Smooth muscle cell (in vitro differentiated cells): ENCODE measurements at regions not wholly inside any gene's neighbourhood (a gene's known extent, or its start where the extent isn't known, plus 50 kb on each side); places are given as distances from the start of the nearest gene placed in this dataset.

Experiments used
- DNase-seq: peaks from one replicate; lab custom pipeline; 2025; ENCODE audit not compliant: unreplicated experiment; lab: John Stamatoyannopoulos, UW
- H2AFZ ChIP-seq: fragments of 200-600 bp; sonication (generic); 2 replicates; pipeline ENCODE4 v1.6.0; 2016; ENCODE audit warnings: antibody characterized with exemption, low read depth, mild to moderate bottlenecking
- H3F3A ChIP-seq: fragments of 200-600 bp; sonication (generic); 2 replicates; pipeline ENCODE4 v1.6.0; 2017; ENCODE audit warnings: antibody characterized with exemption, low read depth
- H3K27ac ChIP-seq: fragments of 200-600 bp; sonication (generic); 2 replicates; pipeline ENCODE4 v1.5.1; 2016; ENCODE audit warnings: low read depth, mild to moderate bottlenecking
- H3K27me3 ChIP-seq: fragments of 200-600 bp; sonication (generic); 2 replicates; pipeline ENCODE4 v1.6.1; 2016; ENCODE audit warnings: low read depth, mild to moderate bottlenecking
- H3K36me3 ChIP-seq: fragments of 200-600 bp; sonication (generic); 2 replicates; pipeline ENCODE4 v1.5.1; 2016; ENCODE audit warnings: low read depth
- H3K4me1 ChIP-seq: fragments of 200-600 bp; sonication (generic); 2 replicates; pipeline ENCODE4 v1.5.1; 2016; ENCODE audit warnings: low read depth
- H3K4me2 ChIP-seq: fragments of 200-600 bp; sonication (generic); 2 replicates; pipeline ENCODE4 v1.6.0; 2016; ENCODE audit warnings: mild to moderate bottlenecking
- H3K4me3 ChIP-seq: fragments of 200-600 bp; sonication (generic); 2 replicates; pipeline ENCODE4 v1.5.1; 2016; ENCODE audit warnings: mild to moderate bottlenecking
- H3K79me2 ChIP-seq: fragments of 200-600 bp; sonication (generic); 2 replicates; pipeline ENCODE4 v1.6.0; 2016; ENCODE audit warnings: low read depth, mild to moderate bottlenecking
- H3K9ac ChIP-seq: fragments of 200-600 bp; sonication (generic); 2 replicates; pipeline ENCODE4 v1.6.0; 2016; ENCODE audit warnings: low read depth
- H3K9me3 ChIP-seq: fragments of 200-600 bp; sonication (generic); replicated peaks from 2 replicates; pipeline ENCODE4 v1.5.1; 2016; ENCODE audit warnings: low read depth
- H4K20me1 ChIP-seq: fragments of 200-600 bp; sonication (generic); 2 replicates; pipeline ENCODE4 v1.6.0; 2016; ENCODE audit warnings: low read depth
- CTCF ChIP-seq: fragments of 200-600 bp; sonication (generic); IDR thresholded peaks from 2 replicates; pipeline ENCODE4 v1.5.1; 2017; ENCODE audit warnings: borderline replicate concordance, mild to moderate bottlenecking, antibody characterized with exemption; ENCODE audit not compliant: insufficient read depth, poor library complexity, severe bottlenecking
- WGBS: methylation state at CpG from one replicate; pipeline ENCODE4 v1.1.7; 2016; ENCODE audit warnings: low lambda C conversion rate; 5-methylcytosine and 5-hydroxymethylcytosine counted together

GRCh38 chr7:115822801-115823200 lies 207.8 kb downstream of the TFEC start:
- H3K9ac ChIP-seq, result no peak overlapping the region
- H3F3A ChIP-seq, result no peaks in the 10 kb centered on the region
- H3K27ac ChIP-seq, result no peak overlapping the region
- H3K4me1 ChIP-seq, result peaks cover 13% of the 10 kb centered on the region
- no peak overlapping the region for H3K4me2 ChIP-seq
- no peak for DNase-seq
- 80% methylated on average over 2 of the region's 2 CpGs for WGBS
- H3K9me3 ChIP-seq, result no peaks in the 10 kb centered on the region
- no peak overlapping the region for H2AFZ ChIP-seq
- no peaks in the 10 kb centered on the region for H3K79me2 ChIP-seq
- no peaks in the 10 kb centered on the region for H3K27me3 ChIP-seq
- no peaks in the 10 kb centered on the region for H4K20me1 ChIP-seq
- no peaks in the 10 kb centered on the region for H3K36me3 ChIP-seq
- TF ChIP-seq CTCF, result no peak
- no peak overlapping the region for H3K4me3 ChIP-seq

DNA sequence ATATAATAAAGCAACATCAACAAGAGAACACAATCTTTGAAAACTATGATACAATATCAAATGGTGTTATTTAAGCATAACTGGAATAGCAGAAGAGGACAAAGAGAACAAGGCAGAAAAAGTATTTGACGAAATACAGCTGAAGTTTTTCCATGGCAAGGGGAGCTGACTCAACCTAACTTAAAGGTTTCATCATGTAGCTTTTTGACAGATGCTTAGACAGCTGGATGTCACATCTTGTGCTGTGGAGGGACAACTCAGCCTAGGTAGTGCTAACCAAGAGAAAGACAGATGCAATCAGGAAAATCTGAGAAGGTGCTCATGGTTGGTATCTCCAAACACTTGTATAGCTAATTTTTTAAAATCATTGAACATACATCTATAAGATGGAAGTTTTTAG lies 208.2 kb downstream of the TFEC start:
- Histone ChIP-seq H3K4me2 (no peak overlapping the region), H3K36me3 (no peaks in the 10 kb centered on the region), H3K27ac (no peak overlapping the region), H3K9ac (no peak overlapping the region), H3K9me3 (no peaks in the 10 kb centered on the region), H3K4me3 (no peak overlapping the region), H3K4me1 (peaks cover 11% of the 10 kb centered on the region), H2AFZ (no peak overlapping the region), H3K79me2 (no peaks in the 10 kb centered on the region), H3K27me3 (no peaks in the 10 kb centered on the region), H4K20me1 (no peaks in the 10 kb centered on the region), H3F3A (no peaks in the 10 kb centered on the region)
- no peak for DNase-seq
- no peak for TF ChIP-seq CTCF
- 24% methylated on average over 1 of the region's 1 CpG for WGBS

- no peak for DNase-seq
- Histone ChIP-seq H2AFZ (peak overlapping the region; percentile 33), H4K20me1 (no peaks in the 10 kb centered on the region), H3K9me3 (no peaks in the 10 kb centered on the region), H3K79me2 (no peaks in the 10 kb centered on the region), H3K9ac (no peak overlapping the region), H3K27ac (peak overlapping the region; percentile 42), H3K36me3 (no peaks in the 10 kb centered on the region), H3F3A (no peaks in the 10 kb centered on the region), H3K27me3 (no peaks in the 10 kb centered on the region), H3K4me1 (peaks cover 30% of the 10 kb centered on the region), H3K4me2 (peak overlapping the region; percentile 53), H3K4me3 (no peak overlapping the region)
- TF ChIP-seq CTCF, result no peak
- 54% methylated on average over 4 of the region's 4 CpGs for WGBS
Measured at GRCh38 chr7:115816318-115816974, 214.1 kb downstream of the TFEC start.

GRCh38 chr7:115812794-115813193 lies 217.8 kb downstream of the TFEC start:
- 85% methylated on average over 7 of the region's 7 CpGs for WGBS
- no peak for TF ChIP-seq CTCF
- no peaks in the 10 kb centered on the region for H4K20me1 ChIP-seq

More at GRCh38 chr7:115812794-115813193, 217.8 kb downstream of the TFEC start:
- Histone ChIP-seq H3K27ac (no peak overlapping the region), H3K27me3 (no peaks in the 10 kb centered on the region), H3K4me3 (no peak overlapping the region), H3K9me3 (no peaks in the 10 kb centered on the region), H3K9ac (no peak overlapping the region), H3K4me1 (peaks cover 30% of the 10 kb centered on the region), H3F3A (no peaks in the 10 kb centered on the region), H2AFZ (no peak overlapping the region), H3K36me3 (no peaks in the 10 kb centered on the region), H3K4me2 (no peak overlapping the region), H3K79me2 (no peaks in the 10 kb centered on the region)
- no peak for DNase-seq
